Stomach (tissue), 4 donors: ENCODE measurements at regions not wholly inside any gene's neighbourhood (a gene's known extent, or its start where the extent isn't known, plus 50 kb on each side); places are given as distances from the start of the nearest gene placed in this dataset.

Experiments
- CTCF ChIP-seq, 7 experiments: fragments of 450-650 bp in 4 of 7; fragments of 200-600 bp in 3 of 7; sonication (generic) in 3 of 7; IDR thresholded peaks; one replicate each; pipeline ENCODE4 v1.5.1; 2016 to 2019; ENCODE audit warnings: antibody characterized with exemption in 7 of 7, control low read depth in 2 of 7, mild to moderate bottlenecking in 1 of 7
- EP300 ChIP-seq: sonication (generic); formaldehyde crosslinking; IDR thresholded peaks from one replicate; pipeline ENCODE4 v1.6.1; 2017; ENCODE audit warnings: antibody characterized with exemption

- TF ChIP-seq EP300 (no peak), CTCF (IDR thresholded peaks at IDR 0.05) (peak in 5 of 7 experiments; percentile 38 to 62 (median 46))
Measured at GRCh38 chr3:182713743-182714517, 79.4 kb upstream of the ATP11B start.
